ENCODE measurements at regions not wholly inside any gene's neighbourhood (a gene's known extent, or its start where the extent isn't known, plus 50 kb on each side); places are given as distances from the start of the nearest gene placed in this dataset.

GRCh38 chr4:111712093-111712677, 433.1 kb upstream of the FAM241A start:
- Histone ChIP-seq H3K9ac (ENCODE audit: insufficient read length) (no peak overlapping the region), H3K36me3 (ENCODE audit: insufficient read depth, low read length) (no peaks in the 10 kb centered on the region), H3K27ac (no peak overlapping the region), H3K4me3 (no peak overlapping the region), H3K9me3 (ENCODE audit: low read depth, low read length) (no peaks in the 10 kb centered on the region)
- DNase-seq (ENCODE audit: low read depth, low spot score): no peak
- TF ChIP-seq EZH2 (IDR thresholded peaks at IDR 0.05): no peak
- no peak for TF ChIP-seq POLR2AphosphoS5 (IDR thresholded peaks at IDR 0.05; ENCODE audit: borderline replicate concordance, low read depth, low read length)
- no peak for TF ChIP-seq FOXP2 (optimal IDR thresholded peaks at IDR 0.05; ENCODE audit: control extremely low read depth, extremely low read length, insufficient read depth)

- no peaks in the 10 kb centered on the region for H3K36me3 ChIP-seq (ENCODE audit: insufficient read depth, low read length)
- TF ChIP-seq POLR2AphosphoS5 (IDR thresholded peaks at IDR 0.05; ENCODE audit: borderline replicate concordance, low read depth, low read length) (no peak), FOXP2 (optimal IDR thresholded peaks at IDR 0.05; ENCODE audit: control extremely low read depth, extremely low read length, insufficient read depth) (no peak), EZH2 (IDR thresholded peaks at IDR 0.05) (no peak)
- no peaks in the 10 kb centered on the region for H3K9me3 ChIP-seq (ENCODE audit: low read depth, low read length)
- no peak overlapping the region for H3K9ac ChIP-seq (ENCODE audit: insufficient read length)
- no peak for DNase-seq (ENCODE audit: low read depth, low spot score)
- H3K4me3 ChIP-seq: no peak overlapping the region
- no peak overlapping the region for H3K27ac ChIP-seq
These were observed 432.0 kb upstream of the FAM241A start for GRCh38 chr4:111713276-111713675.

GRCh38 chr4:111717921-111718320, 427.3 kb upstream of the FAM241A start:
- no peaks in the 10 kb centered on the region for H3K9me3 ChIP-seq (ENCODE audit: low read depth, low read length)
- H3K27ac ChIP-seq: peak overlapping the region; percentile 10; the same call in 1 of the 2 replicates
- TF ChIP-seq POLR2AphosphoS5 (IDR thresholded peaks at IDR 0.05; ENCODE audit: borderline replicate concordance, low read depth, low read length): no peak
- TF ChIP-seq FOXP2 (optimal IDR thresholded peaks at IDR 0.05; ENCODE audit: control extremely low read depth, extremely low read length, insufficient read depth): no peak
- no peak for TF ChIP-seq EZH2 (IDR thresholded peaks at IDR 0.05)
- H3K9ac ChIP-seq (ENCODE audit: insufficient read length): no peak overlapping the region
- no peak for DNase-seq (ENCODE audit: low read depth, low spot score)
- H3K4me3 ChIP-seq: no peak overlapping the region
- no peaks in the 10 kb centered on the region for H3K36me3 ChIP-seq (ENCODE audit: insufficient read depth, low read length)

- DNase-seq (ENCODE audit: low read depth, low spot score): no peak
- H3K4me3 ChIP-seq: no peak overlapping the region
- no peak for TF ChIP-seq FOXP2 (optimal IDR thresholded peaks at IDR 0.05; ENCODE audit: control extremely low read depth, extremely low read length, insufficient read depth)
These were observed 426.3 kb upstream of the FAM241A start for GRCh38 chr4:111718763-111719559.

GRCh38 chr4:111720866-111721265, 424.4 kb upstream of the FAM241A start:
- Histone ChIP-seq H3K4me3 (no peak overlapping the region), H3K36me3 (ENCODE audit: insufficient read depth, low read length) (no peaks in the 10 kb centered on the region), H3K27ac (no peak overlapping the region), H3K9me3 (ENCODE audit: low read depth, low read length) (no peaks in the 10 kb centered on the region), H3K9ac (ENCODE audit: insufficient read length) (no peak overlapping the region)
- DNase-seq (ENCODE audit: low read depth, low spot score): no peak
- TF ChIP-seq FOXP2 (optimal IDR thresholded peaks at IDR 0.05; ENCODE audit: control extremely low read depth, extremely low read length, insufficient read depth) (no peak), EZH2 (IDR thresholded peaks at IDR 0.05) (no peak), POLR2AphosphoS5 (IDR thresholded peaks at IDR 0.05; ENCODE audit: borderline replicate concordance, low read depth, low read length) (no peak)

More at GRCh38 chr4:111718763-111719559, 426.3 kb upstream of the FAM241A start:
- H3K9me3 ChIP-seq (ENCODE audit: low read depth, low read length): no peaks in the 10 kb centered on the region
- H3K27ac ChIP-seq: no peak overlapping the region
- no peak overlapping the region for H3K9ac ChIP-seq (ENCODE audit: insufficient read length)
- H3K36me3 ChIP-seq (ENCODE audit: insufficient read depth, low read length): no peaks in the 10 kb centered on the region

- H3K9me3 ChIP-seq (ENCODE audit: low read depth, low read length): no peaks in the 10 kb centered on the region
- no peak overlapping the region for H3K9ac ChIP-seq (ENCODE audit: insufficient read length)
- no peak overlapping the region for H3K27ac ChIP-seq
- H3K36me3 ChIP-seq (ENCODE audit: insufficient read depth, low read length): no peaks in the 10 kb centered on the region
- no peak for DNase-seq (ENCODE audit: low read depth, low spot score)
- TF ChIP-seq POLR2AphosphoS5 (IDR thresholded peaks at IDR 0.05; ENCODE audit: borderline replicate concordance, low read depth, low read length) (no peak), FOXP2 (optimal IDR thresholded peaks at IDR 0.05; ENCODE audit: control extremely low read depth, extremely low read length, insufficient read depth) (no peak), EZH2 (IDR thresholded peaks at IDR 0.05) (no peak)
- H3K4me3 ChIP-seq: no peak overlapping the region
These were observed 423.0 kb upstream of the FAM241A start for GRCh38 chr4:111722213-111722720.

- TF ChIP-seq EZH2 (IDR thresholded peaks at IDR 0.05): no peak
- Histone ChIP-seq H3K4me3 (no peak overlapping the region), H3K27ac (no peak overlapping the region), H3K36me3 (ENCODE audit: insufficient read depth, low read length) (no peaks in the 10 kb centered on the region), H3K9ac (ENCODE audit: insufficient read length) (no peak overlapping the region), H3K9me3 (ENCODE audit: low read depth, low read length) (no peaks in the 10 kb centered on the region)
- no peak for DNase-seq (ENCODE audit: low read depth, low spot score)
These were observed 408.7 kb upstream of the FAM241A start for GRCh38 chr4:111736516-111736915.

- Histone ChIP-seq H3K9ac (ENCODE audit: insufficient read length) (no peak overlapping the region), H3K36me3 (ENCODE audit: insufficient read depth, low read length) (no peaks in the 10 kb centered on the region), H3K27ac (no peak overlapping the region), H3K4me3 (no peak overlapping the region), H3K9me3 (ENCODE audit: low read depth, low read length) (no peaks in the 10 kb centered on the region)
- TF ChIP-seq POLR2AphosphoS5 (IDR thresholded peaks at IDR 0.05; ENCODE audit: borderline replicate concordance, low read depth, low read length) (no peak), FOXP2 (optimal IDR thresholded peaks at IDR 0.05; ENCODE audit: control extremely low read depth, extremely low read length, insufficient read depth) (no peak), EZH2 (IDR thresholded peaks at IDR 0.05) (no peak)
- no peak for DNase-seq (ENCODE audit: low read depth, low spot score)
These were observed 400.4 kb upstream of the FAM241A start for GRCh38 chr4:111744847-111745246.

All from SK-N-MC (cell line).